HCT116 (cell line): ENCODE measurements at regions not wholly inside any gene's neighbourhood (a gene's known extent, or its start where the extent isn't known, plus 50 kb on each side); places are given as distances from the start of the nearest gene placed in this dataset.

Experiments used
- CEBPB ChIP-seq: IDR thresholded peaks from 2 replicates; pipeline ENCODE4 v1.6.1; 2012; ENCODE audit warnings: low read depth
- EGR1 ChIP-seq: IDR thresholded peaks from 2 replicates; pipeline ENCODE4 v1.6.1; 2012; ENCODE audit warnings: low read depth
- EZH2 ChIP-seq: fragments of 200-600 bp; sonication (generic); IDR thresholded peaks from 2 replicates; pipeline ENCODE4 v1.6.1; 2017; ENCODE audit warnings: antibody characterized with exemption, mixed run types
- EZH2phosphoT487 ChIP-seq: fragments of 200-600 bp; IDR thresholded peaks from 2 replicates; pipeline ENCODE4 v1.6.1; 2018; ENCODE audit warnings: antibody characterized with exemption, borderline replicate concordance
- JUND ChIP-seq: IDR thresholded peaks from 2 replicates; pipeline ENCODE4 v1.6.1; 2012
- POLR2A ChIP-seq: IDR thresholded peaks from 2 replicates; pipeline ENCODE4 v1.7.0; 2011; ENCODE audit warnings: borderline replicate concordance; ENCODE audit not compliant: insufficient read depth, insufficient read length; ENCODE audit errors: extremely low read depth
- POLR2AphosphoS5 ChIP-seq: IDR thresholded peaks from 2 replicates; pipeline ENCODE4 v1.6.1; 2011; ENCODE audit warnings: mild to moderate bottlenecking, low read depth, low read length, moderate library complexity
- SRF ChIP-seq: IDR thresholded peaks from 2 replicates; pipeline ENCODE4 v1.6.1; 2012; ENCODE audit warnings: low read depth
- ZNF274 ChIP-seq: fragments of 200-500 bp; sonication (Bioruptor generic); IDR thresholded peaks from 2 replicates; pipeline ENCODE4 v1.6.1; 2014; ENCODE audit warnings: mild to moderate bottlenecking, low read depth, low read length, inconsistent platforms
- TF ChIP-seq, protein P1 (sequence below), 3 experiments: fragments of 200-600 bp in 1 of 3; sonication (generic) in 1 of 3; IDR thresholded peaks in 2 of 3; conservative IDR thresholded peaks in 1 of 3; 2 replicates each; pipeline ENCODE4 v1.5.1; 2012 to 2017; ENCODE audit warnings: low read depth in 2 of 3, low read length in 2 of 3, antibody characterized with exemption in 1 of 3, borderline replicate concordance in 1 of 3, control low read depth in 1 of 3, mild to moderate bottlenecking in 1 of 3, mixed read lengths in 1 of 3, mixed run types in 1 of 3, moderate library complexity in 1 of 3; ENCODE audit not compliant: insufficient read depth in 1 of 3
- TF ChIP-seq, protein P2 (sequence below): IDR thresholded peaks from 2 replicates; pipeline ENCODE4 v1.6.1; 2012; ENCODE audit warnings: low read depth

DNA sequence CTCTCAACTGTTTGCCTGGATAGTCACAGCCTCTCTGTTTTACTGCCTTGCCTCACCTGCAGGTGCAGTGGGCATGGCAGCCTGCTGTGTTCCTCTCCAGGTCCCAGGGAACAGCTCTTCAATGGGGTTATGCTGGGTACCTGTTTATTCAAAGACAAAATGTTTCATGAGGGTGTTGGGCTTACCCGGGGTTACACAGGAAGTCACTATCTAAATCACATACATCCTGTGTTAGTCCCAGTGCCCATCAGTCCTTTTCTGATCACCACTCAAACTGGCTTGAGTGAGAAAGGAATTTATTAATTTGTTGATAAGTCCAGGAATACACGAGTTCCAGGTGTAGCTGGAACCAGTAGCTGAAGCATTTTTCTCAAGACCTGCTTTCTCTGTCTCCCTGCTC lies 1503.6 kb upstream of the TMEM132C start:
- TF ChIP-seq, protein P1, sequence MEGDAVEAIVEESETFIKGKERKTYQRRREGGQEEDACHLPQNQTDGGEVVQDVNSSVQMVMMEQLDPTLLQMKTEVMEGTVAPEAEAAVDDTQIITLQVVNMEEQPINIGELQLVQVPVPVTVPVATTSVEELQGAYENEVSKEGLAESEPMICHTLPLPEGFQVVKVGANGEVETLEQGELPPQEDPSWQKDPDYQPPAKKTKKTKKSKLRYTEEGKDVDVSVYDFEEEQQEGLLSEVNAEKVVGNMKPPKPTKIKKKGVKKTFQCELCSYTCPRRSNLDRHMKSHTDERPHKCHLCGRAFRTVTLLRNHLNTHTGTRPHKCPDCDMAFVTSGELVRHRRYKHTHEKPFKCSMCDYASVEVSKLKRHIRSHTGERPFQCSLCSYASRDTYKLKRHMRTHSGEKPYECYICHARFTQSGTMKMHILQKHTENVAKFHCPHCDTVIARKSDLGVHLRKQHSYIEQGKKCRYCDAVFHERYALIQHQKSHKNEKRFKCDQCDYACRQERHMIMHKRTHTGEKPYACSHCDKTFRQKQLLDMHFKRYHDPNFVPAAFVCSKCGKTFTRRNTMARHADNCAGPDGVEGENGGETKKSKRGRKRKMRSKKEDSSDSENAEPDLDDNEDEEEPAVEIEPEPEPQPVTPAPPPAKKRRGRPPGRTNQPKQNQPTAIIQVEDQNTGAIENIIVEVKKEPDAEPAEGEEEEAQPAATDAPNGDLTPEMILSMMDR (IDR thresholded peaks at IDR 0.05 in 2 of 3, conservative IDR thresholded peaks at IDR 0.05 in 1 of 3; ENCODE audit: borderline replicate concordance in 1 of 3, insufficient read depth in 1 of 3, low read depth in 2 of 3, low read length in 2 of 3), result no peak
- no peak for TF ChIP-seq POLR2A
- no peak for TF ChIP-seq EZH2phosphoT487
- TF ChIP-seq, protein P2, sequence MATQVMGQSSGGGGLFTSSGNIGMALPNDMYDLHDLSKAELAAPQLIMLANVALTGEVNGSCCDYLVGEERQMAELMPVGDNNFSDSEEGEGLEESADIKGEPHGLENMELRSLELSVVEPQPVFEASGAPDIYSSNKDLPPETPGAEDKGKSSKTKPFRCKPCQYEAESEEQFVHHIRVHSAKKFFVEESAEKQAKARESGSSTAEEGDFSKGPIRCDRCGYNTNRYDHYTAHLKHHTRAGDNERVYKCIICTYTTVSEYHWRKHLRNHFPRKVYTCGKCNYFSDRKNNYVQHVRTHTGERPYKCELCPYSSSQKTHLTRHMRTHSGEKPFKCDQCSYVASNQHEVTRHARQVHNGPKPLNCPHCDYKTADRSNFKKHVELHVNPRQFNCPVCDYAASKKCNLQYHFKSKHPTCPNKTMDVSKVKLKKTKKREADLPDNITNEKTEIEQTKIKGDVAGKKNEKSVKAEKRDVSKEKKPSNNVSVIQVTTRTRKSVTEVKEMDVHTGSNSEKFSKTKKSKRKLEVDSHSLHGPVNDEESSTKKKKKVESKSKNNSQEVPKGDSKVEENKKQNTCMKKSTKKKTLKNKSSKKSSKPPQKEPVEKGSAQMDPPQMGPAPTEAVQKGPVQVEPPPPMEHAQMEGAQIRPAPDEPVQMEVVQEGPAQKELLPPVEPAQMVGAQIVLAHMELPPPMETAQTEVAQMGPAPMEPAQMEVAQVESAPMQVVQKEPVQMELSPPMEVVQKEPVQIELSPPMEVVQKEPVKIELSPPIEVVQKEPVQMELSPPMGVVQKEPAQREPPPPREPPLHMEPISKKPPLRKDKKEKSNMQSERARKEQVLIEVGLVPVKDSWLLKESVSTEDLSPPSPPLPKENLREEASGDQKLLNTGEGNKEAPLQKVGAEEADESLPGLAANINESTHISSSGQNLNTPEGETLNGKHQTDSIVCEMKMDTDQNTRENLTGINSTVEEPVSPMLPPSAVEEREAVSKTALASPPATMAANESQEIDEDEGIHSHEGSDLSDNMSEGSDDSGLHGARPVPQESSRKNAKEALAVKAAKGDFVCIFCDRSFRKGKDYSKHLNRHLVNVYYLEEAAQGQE, result no peak
- TF ChIP-seq ZNF274, result no peak
- TF ChIP-seq EGR1, result no peak
- no peak for TF ChIP-seq EZH2
- no peak for TF ChIP-seq SRF
- no peak for TF ChIP-seq POLR2AphosphoS5
- no peak for TF ChIP-seq CEBPB
- TF ChIP-seq JUND, result no peak
